Ectodermal cell (in vitro differentiated cells): ENCODE measurements at regions not wholly inside any gene's neighbourhood (a gene's known extent, or its start where the extent isn't known, plus 50 kb on each side); places are given as distances from the start of the nearest gene placed in this dataset.

Experiments
- H3K27ac ChIP-seq: 2 replicates; pipeline ENCODE4 v1.7.0; 2013; ENCODE audit warnings: mild to moderate bottlenecking, low read depth, low read length; ENCODE audit not compliant: insufficient read depth, poor library complexity, severe bottlenecking
- H3K27me3 ChIP-seq: 2 replicates; pipeline ENCODE4 v1.7.0; 2013; ENCODE audit warnings: mild to moderate bottlenecking, low read length; ENCODE audit not compliant: insufficient read depth, control insufficient read depth, poor library complexity, severe bottlenecking
- H3K36me3 ChIP-seq: one replicate; pipeline ENCODE4 v1.7.0; 2013; ENCODE audit warnings: low read length; ENCODE audit not compliant: control insufficient read depth, insufficient read depth
- H3K4me1 ChIP-seq: one replicate; pipeline ENCODE4 v1.7.0; 2013; ENCODE audit warnings: low read length; ENCODE audit not compliant: control insufficient read depth, insufficient read depth
- H3K4me3 ChIP-seq: 2 replicates; pipeline ENCODE4 v1.7.0; 2013; ENCODE audit warnings: low read depth, low read length, control low read depth; ENCODE audit not compliant: insufficient read depth
- H3K9me3 ChIP-seq: 2 replicates; pipeline ENCODE4 v1.7.0; 2013; ENCODE audit warnings: mild to moderate bottlenecking, low read length, moderate library complexity; ENCODE audit not compliant: control insufficient read depth
- WGBS, 2 experiments: methylation state at CpG; one replicate each; pipeline ENCODE4 v1.1.7; 2013; ENCODE audit warnings: missing lambda C conversion rate in 2 of 2; 5-methylcytosine and 5-hydroxymethylcytosine counted together

DNA sequence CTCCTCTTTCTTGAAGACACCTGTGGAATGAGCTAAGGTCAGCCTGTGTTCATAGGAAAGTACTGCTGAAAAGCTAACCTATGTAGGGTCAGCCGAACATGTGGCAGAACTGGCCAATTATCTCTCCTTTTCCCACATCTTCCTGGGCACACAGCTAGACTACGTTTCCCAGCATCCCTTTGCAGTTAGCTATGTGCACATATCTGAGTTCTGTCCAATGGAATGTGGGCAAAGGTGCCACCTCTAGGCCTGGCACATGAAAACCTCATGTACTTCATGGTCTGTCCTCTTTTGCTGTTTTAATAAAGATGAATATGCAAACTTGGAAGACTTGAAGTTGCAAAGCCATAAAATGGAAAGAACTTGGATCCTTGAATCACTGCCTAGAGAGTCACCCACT, 352.6 kb downstream of the TNS1 start:
- no peaks in the 10 kb centered on the region for H3K36me3 ChIP-seq
- 81 to 93% methylated on average over 2 of the region's 2 CpGs for WGBS, 2 experiments
- H3K4me1 ChIP-seq: peaks cover 8% of the 10 kb centered on the region
- H3K4me3 ChIP-seq: no peak overlapping the region
- H3K9me3 ChIP-seq: no peaks in the 10 kb centered on the region
- H3K27me3 ChIP-seq: no peaks in the 10 kb centered on the region
- H3K27ac ChIP-seq: no peak overlapping the region

DNA sequence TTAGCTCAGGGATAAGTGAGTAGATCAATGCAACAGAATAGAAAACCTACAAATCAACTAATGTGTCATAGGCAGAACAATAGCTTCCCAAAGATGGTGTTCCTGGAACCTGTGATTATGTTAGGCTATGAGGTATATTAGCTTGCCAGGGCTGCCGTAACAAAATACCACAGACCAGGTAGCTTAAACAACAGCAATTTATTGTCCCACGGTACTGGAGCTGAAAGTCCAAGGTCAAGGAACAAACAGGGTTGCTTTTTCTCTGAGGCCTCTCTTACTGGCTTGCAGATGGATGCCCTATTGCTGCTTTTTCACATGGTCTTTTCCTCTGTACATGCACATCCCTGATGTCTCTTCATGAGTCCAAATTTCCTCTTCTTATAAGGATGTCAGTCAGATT, 354.9 kb downstream of the TNS1 start:
- H3K4me1 ChIP-seq: peaks cover 13% of the 10 kb centered on the region
- H3K27me3 ChIP-seq: no peaks in the 10 kb centered on the region
- H3K27ac ChIP-seq: no peak overlapping the region
- H3K36me3 ChIP-seq: no peaks in the 10 kb centered on the region
- WGBS, 2 experiments: 87 to 95% methylated on average over 2 of the region's 2 CpGs
- H3K9me3 ChIP-seq: no peaks in the 10 kb centered on the region
- H3K4me3 ChIP-seq: no peak overlapping the region

DNA sequence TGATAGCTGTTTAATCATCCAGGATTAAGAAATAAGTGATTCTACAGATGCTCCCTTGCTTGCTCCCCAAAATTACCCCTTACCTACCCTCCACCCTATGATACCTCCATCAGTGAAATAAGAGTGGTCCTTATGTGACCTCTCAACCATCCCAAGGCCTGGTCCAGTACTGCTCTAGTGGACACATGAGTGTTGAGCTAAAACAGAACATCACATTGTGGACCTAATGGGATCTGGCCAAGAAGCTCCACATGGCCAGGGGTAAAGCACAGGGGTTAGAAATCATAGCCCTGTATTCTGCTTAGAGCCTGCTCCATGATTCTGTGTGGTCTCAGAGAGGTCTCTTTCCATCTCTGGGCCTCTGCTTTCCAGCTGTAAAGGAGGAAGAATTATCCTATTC, 355.6 kb downstream of the TNS1 start:
- Histone ChIP-seq H3K4me1 (peaks cover 13% of the 10 kb centered on the region), H3K36me3 (no peaks in the 10 kb centered on the region), H3K27me3 (no peaks in the 10 kb centered on the region), H3K9me3 (no peaks in the 10 kb centered on the region), H3K27ac (no peak overlapping the region), H3K4me3 (no peak overlapping the region)

DNA sequence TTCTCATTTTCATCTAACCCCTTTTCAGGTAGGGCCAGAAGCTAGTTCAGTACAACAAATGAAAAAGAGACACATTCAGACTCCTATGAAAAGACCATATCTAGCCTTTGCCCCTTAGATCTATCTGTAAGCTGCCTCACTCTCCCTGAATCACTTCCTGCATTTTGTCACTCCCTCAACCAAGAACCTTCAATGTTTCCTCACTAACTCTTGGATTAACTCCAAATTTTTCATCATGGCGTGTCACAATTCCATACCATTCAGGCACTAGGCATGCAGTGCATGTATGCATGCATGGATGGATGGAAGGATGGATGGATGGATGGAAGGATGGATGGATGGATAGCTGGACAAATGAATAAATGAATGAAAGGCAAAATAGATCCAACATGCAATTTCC, 356.9 kb downstream of the TNS1 start:
- no peaks in the 10 kb centered on the region for H3K9me3 ChIP-seq
- no peaks in the 10 kb centered on the region for H3K27me3 ChIP-seq
- H3K4me3 ChIP-seq: no peak overlapping the region
- 94% methylated on average over 1 of the region's 1 CpG; no CpG with 5 or more reads in 1 of the 2 experiments for WGBS, 2 experiments
- no peak overlapping the region for H3K27ac ChIP-seq
- H3K4me1 ChIP-seq: peaks cover 13% of the 10 kb centered on the region
- H3K36me3 ChIP-seq: no peaks in the 10 kb centered on the region

DNA sequence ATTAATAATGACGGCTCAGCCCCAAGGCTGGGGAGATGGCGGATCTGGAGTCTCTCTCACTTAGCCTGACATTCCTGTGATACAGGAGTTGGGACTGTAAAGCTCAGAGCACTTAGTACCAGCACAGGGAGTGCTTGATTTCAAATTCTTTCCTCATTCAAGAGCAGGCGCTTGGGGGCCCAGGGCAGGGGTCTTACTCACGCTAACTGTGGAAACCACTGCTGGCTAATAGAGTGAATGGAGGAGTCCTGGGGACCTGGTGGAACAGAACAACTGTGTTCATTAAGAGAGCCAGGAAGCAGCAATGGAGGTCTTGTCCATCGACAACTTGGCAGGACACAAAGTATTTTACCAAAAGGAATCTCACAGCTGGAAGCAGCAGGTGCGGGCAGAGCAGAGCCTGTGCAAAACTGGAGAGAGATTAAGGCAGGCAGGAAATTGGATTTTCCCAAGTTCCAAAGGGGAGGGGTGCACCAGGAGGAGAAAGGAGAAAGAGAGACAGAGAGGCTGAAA, 358.9 kb downstream of the TNS1 start:
- H3K4me1 ChIP-seq: peaks cover 10% of the 10 kb centered on the region
- no peaks in the 10 kb centered on the region for H3K27me3 ChIP-seq
- WGBS, 2 experiments: 74 to 75% methylated on average over 6 of the region's 6 CpGs
- H3K36me3 ChIP-seq: no peaks in the 10 kb centered on the region
- no peak overlapping the region for H3K4me3 ChIP-seq
- H3K9me3 ChIP-seq: no peaks in the 10 kb centered on the region
- H3K27ac ChIP-seq: no peak overlapping the region

DNA sequence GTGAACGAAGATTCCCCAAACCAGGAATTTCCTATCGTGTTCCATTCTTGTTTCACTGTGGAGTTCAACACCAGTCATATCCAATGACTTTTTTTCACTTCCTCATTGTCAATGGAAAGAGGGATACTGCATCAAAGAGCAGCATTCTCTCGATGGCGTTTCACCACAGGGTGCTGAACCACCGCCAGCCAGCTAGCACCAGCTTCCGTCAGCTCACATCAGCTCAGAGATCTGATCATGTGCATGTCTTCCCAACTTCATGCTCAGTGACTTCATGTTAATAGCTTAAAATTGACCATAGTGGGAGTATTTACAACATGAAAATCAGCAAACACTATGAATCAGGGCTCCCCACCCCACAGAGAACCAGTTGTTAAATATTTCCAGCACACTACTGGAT, 359.9 kb downstream of the TNS1 start:
- no peak overlapping the region for H3K27ac ChIP-seq
- H3K4me3 ChIP-seq: no peak overlapping the region
- H3K9me3 ChIP-seq: no peaks in the 10 kb centered on the region
- WGBS, 2 experiments: 79 to 80% methylated on average over 6 of the region's 6 CpGs
- H3K36me3 ChIP-seq: no peaks in the 10 kb centered on the region
- peaks cover 10% of the 10 kb centered on the region for H3K4me1 ChIP-seq
- no peaks in the 10 kb centered on the region for H3K27me3 ChIP-seq

DNA sequence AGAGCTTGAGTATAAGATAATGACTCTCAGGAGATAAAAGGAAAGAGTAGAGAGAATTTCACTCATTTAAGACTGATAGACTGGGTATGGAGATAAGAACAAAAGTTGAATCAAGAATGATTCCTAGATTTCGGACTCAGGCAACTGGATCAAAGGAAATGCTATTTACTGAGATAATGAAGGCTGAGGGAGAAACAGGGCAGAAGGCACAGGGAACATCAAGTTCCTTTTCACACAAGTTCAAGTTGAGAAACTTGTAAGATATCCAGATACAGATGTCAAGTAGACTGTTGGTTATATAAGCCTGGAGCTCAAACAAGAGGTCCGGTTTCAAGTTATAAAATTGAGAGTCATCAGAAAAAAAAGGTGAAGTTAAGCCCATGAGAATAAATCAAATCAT, 360.8 kb downstream of the TNS1 start:
- Histone ChIP-seq H3K27me3 (no peaks in the 10 kb centered on the region), H3K36me3 (no peaks in the 10 kb centered on the region), H3K9me3 (no peaks in the 10 kb centered on the region), H3K4me1 (peaks cover 14% of the 10 kb centered on the region), H3K4me3 (no peak overlapping the region), H3K27ac (no peak overlapping the region)
- WGBS, 2 experiments: 92 to 95% methylated on average over 2 of the region's 2 CpGs

DNA sequence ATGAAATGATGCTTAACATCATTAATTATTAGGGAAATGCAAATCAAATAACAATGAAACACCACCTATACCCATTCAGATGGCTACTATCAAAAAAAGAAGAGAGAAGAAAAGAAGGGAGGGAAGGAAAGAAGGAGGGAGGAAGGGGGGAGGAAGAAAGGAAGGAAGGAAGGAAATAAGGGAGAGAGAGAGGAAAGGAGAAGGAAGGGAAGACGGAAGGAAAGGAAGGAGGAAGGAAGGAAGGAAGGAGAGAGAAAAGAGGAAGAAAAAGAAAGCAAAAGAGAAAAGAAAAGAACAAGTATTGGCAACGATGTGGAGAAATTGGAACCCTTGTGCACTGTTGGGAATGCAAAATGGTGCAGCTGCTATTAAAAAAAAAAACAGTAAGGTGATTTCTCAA, 363.3 kb downstream of the TNS1 start:
- Histone ChIP-seq H3K27me3 (no peaks in the 10 kb centered on the region), H3K4me3 (no peak overlapping the region), H3K27ac (no peak overlapping the region), H3K36me3 (no peaks in the 10 kb centered on the region), H3K9me3 (no peaks in the 10 kb centered on the region), H3K4me1 (peaks cover 15% of the 10 kb centered on the region)
- WGBS, 2 experiments: 90 to 93% methylated on average over 2 of the region's 2 CpGs

DNA sequence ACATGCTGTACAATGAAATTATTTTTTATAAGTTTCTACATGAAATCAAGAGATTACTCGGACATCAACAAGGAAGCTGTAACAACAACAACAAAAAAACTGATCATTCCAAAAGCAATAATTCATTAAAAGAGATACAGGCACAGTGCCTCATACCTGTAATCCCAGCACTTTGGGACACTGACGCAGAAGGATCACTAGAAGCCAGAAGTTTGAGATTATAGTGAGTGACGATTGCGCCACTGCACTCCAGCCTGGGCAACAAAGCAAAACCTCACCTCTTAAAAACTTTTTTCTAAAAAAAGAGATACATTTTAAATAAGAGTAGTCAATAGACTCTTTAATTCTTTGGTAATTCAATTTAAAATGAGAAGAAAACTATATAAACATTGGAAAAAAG, 364.3 kb downstream of the TNS1 start:
- Histone ChIP-seq H3K27ac (no peak overlapping the region), H3K4me1 (peaks cover 7% of the 10 kb centered on the region), H3K27me3 (no peaks in the 10 kb centered on the region), H3K9me3 (no peaks in the 10 kb centered on the region), H3K4me3 (no peak overlapping the region), H3K36me3 (no peaks in the 10 kb centered on the region)
- 95 to 98% methylated on average over 4 of the region's 4 CpGs for WGBS, 2 experiments

DNA sequence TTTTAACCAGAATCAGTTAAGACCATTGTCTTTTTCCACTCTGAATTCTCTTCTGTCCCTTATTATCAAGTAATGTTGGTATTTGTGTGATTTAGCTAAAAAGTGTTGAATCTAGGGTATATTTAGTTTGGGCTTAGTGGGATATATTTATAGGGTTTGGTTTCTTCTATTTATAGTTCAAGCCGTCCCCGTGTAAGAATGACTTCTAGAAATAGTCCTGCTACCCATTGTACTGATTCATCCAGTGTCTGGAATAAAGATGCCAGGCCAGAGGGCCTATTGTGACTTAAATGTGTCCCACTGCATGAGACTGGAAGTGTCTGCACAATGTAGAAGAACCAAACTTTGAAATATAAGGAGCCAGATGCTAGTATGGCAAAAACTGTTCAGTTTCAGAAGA, 364.8 kb downstream of the TNS1 start:
- H3K9me3 ChIP-seq: no peaks in the 10 kb centered on the region
- H3K27ac ChIP-seq: no peak overlapping the region
- no peaks in the 10 kb centered on the region for H3K27me3 ChIP-seq
- no peak overlapping the region for H3K4me3 ChIP-seq
- peaks cover 5% of the 10 kb centered on the region for H3K4me1 ChIP-seq
- H3K36me3 ChIP-seq: no peaks in the 10 kb centered on the region
- 93 to 96% methylated on average over 2 of the region's 2 CpGs for WGBS, 2 experiments

DNA sequence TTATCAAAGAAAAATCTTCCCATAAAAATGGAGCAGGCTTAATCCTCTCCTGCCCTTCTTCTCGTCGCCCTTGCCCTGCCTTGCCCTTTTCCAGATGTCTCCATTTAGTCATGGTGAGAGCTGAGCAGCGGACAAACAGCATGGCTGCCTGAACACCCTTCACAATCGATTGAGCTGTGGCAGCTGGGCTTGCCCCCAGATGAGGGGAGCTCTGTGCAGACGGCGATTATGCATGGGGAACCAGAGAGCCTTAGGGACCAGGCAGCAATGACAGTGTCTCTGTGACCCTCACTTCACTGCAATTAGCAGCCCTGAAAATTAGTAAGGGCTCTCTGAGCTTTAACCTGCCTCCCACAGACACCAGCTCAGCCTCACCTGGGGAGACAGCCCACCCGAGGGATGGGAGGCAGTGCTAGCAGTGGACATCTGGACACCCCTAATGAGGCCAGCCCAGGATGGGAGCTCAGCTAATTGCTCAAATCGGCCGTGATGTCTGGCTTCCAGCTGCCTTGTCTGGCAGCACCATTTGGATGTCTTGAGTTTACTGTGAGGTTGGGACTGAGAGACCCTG, 365.7 kb downstream of the TNS1 start:
- Histone ChIP-seq H3K4me1 (peaks cover 5% of the 10 kb centered on the region), H3K36me3 (no peaks in the 10 kb centered on the region), H3K27me3 (no peaks in the 10 kb centered on the region), H3K27ac (no peak overlapping the region), H3K9me3 (no peaks in the 10 kb centered on the region), H3K4me3 (no peak overlapping the region)
- WGBS, 2 experiments: 84 to 89% methylated on average over 9 of the region's 9 CpGs
